ENCODE measurements at regions not wholly inside any gene's neighbourhood (a gene's known extent, or its start where the extent isn't known, plus 50 kb on each side); places are given as distances from the start of the nearest gene placed in this dataset.

DNA sequence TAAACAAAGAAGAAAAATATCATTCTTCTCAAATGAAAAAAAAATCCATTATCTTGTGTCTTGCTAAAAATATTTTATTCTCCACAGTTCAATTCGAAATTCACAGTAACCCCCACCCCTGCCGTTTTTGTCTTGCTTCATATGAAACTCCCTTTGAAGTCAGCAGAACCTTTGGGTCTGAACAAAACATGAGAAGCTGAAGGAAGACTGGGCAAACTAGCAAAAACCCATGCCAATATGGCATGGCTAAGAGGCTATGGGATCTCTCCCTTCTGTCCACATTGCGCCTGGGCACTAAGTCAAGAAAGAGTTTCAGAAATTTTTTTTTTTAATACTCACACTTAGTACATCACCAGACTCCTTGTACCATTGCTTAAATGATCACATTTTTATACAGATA is 136.0 kb upstream of the SMIM31 start:
- TF ChIP-seq POLR2A (IDR thresholded peaks at IDR 0.05) = no peak
- TF ChIP-seq, protein P1, sequence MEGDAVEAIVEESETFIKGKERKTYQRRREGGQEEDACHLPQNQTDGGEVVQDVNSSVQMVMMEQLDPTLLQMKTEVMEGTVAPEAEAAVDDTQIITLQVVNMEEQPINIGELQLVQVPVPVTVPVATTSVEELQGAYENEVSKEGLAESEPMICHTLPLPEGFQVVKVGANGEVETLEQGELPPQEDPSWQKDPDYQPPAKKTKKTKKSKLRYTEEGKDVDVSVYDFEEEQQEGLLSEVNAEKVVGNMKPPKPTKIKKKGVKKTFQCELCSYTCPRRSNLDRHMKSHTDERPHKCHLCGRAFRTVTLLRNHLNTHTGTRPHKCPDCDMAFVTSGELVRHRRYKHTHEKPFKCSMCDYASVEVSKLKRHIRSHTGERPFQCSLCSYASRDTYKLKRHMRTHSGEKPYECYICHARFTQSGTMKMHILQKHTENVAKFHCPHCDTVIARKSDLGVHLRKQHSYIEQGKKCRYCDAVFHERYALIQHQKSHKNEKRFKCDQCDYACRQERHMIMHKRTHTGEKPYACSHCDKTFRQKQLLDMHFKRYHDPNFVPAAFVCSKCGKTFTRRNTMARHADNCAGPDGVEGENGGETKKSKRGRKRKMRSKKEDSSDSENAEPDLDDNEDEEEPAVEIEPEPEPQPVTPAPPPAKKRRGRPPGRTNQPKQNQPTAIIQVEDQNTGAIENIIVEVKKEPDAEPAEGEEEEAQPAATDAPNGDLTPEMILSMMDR (IDR thresholded peaks at IDR 0.05) = no peak

Data from stomach (tissue), 4 donors.